Osteocyte (in vitro differentiated cells): ENCODE measurements at regions not wholly inside any gene's neighbourhood (a gene's known extent, or its start where the extent isn't known, plus 50 kb on each side); places are given as distances from the start of the nearest gene placed in this dataset.
"Not testable (repeated sequence)": the region's sequence is repeated elsewhere in the genome, so short reads cannot be mapped to it uniquely, and the experiment has no call there.

ENCODE experiments used
- DNase-seq: peaks from one replicate; pipeline ENCODE4 v3.0.0; 2021; ENCODE audit warnings: mixed read lengths; ENCODE audit not compliant: unreplicated experiment; ENCODE audit errors: extremely low spot score
- H3K27ac Mint-ChIP-seq: one replicate; pipeline ENCODE4 v1.8.0; 2021; ENCODE audit warnings: mild to moderate bottlenecking, mixed read lengths; ENCODE audit not compliant: unreplicated experiment
- H3K27me3 Mint-ChIP-seq: one replicate; pipeline ENCODE4 v1.8.0; 2021; ENCODE audit warnings: mixed read lengths; ENCODE audit not compliant: unreplicated experiment
- H3K36me3 Mint-ChIP-seq: one replicate; pipeline ENCODE4 v1.8.0; 2021; ENCODE audit warnings: mixed read lengths; ENCODE audit not compliant: unreplicated experiment
- H3K4me1 Mint-ChIP-seq: one replicate; pipeline ENCODE4 v1.8.0; 2021; ENCODE audit warnings: mixed read lengths; ENCODE audit not compliant: unreplicated experiment
- H3K4me3 Mint-ChIP-seq: one replicate; pipeline ENCODE4 v1.8.0; 2021; ENCODE audit warnings: mild to moderate bottlenecking, moderate library complexity, mixed read lengths; ENCODE audit not compliant: unreplicated experiment
- H3K9me3 Mint-ChIP-seq: one replicate; pipeline ENCODE4 v1.8.0; 2021; ENCODE audit warnings: mixed read lengths; ENCODE audit not compliant: unreplicated experiment
- CTCF ChIP-seq: fragments of 200-600 bp; sonication (generic); IDR thresholded peaks from 2 replicates; pipeline ENCODE4 v1.5.0; 2021; ENCODE audit warnings: antibody characterized with exemption, mild to moderate bottlenecking, moderate library complexity

DNA sequence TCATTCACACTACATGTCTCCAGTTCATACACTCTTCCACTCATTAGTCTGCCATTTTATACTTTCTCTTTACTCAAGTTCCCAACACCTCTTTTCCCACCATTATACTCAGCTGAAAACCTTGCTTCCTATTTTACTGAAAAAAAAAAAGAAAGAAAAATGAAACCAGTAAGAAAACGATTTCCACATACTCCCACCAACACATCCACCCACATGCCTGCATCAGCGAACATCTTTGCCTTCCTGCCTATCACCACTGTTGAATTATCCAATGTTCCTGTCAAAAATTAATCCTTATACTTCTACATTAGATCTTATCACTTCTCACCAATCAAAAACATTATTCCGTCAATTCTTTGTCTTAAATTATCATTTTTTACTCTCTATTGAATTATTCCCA, 188.1 kb upstream of the FAM241A start:
- no peak overlapping the region for H3K4me3 Mint-ChIP-seq
- H3K4me1 Mint-ChIP-seq = no peaks in the 10 kb centered on the region
- H3K36me3 Mint-ChIP-seq = no peaks in the 10 kb centered on the region
- no peak overlapping the region for H3K27ac Mint-ChIP-seq
- no peaks in the 10 kb centered on the region for H3K9me3 Mint-ChIP-seq
- H3K27me3 Mint-ChIP-seq = no peaks in the 10 kb centered on the region
- DNase-seq = no peak
- TF ChIP-seq CTCF = no peak

DNA sequence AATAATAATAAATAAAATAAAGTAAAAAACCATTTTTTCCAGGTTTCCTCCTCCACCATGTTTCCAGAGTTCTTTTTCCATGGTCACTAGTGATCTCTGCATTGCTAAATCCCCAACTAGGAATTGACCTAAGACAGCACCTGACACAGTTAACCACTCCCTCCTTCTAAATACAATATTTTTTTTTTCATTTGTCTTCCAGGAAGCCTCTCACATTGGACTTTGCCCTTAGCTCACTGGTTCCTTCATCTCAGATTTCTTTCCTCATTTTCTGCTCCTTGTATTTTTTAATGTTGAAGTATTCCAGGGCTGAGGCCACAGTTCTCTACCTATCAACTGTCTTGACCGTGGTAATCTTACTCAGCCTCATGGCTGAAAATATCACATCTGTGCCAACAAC, 187.3 kb upstream of the FAM241A start:
- no peaks in the 10 kb centered on the region for H3K27me3 Mint-ChIP-seq
- H3K9me3 Mint-ChIP-seq = no peaks in the 10 kb centered on the region
- H3K36me3 Mint-ChIP-seq = no peaks in the 10 kb centered on the region
- no peak for DNase-seq
- no peaks in the 10 kb centered on the region for H3K4me1 Mint-ChIP-seq
- TF ChIP-seq CTCF = no peak
- no peak overlapping the region for H3K27ac Mint-ChIP-seq
- no peak overlapping the region for H3K4me3 Mint-ChIP-seq

GRCh38 chr4:111959222-111959621, 186.0 kb upstream of the FAM241A start:
- Mint-ChIP-seq H3K27ac (no peak overlapping the region), H3K27me3 (no peaks in the 10 kb centered on the region), H3K4me1 (no peaks in the 10 kb centered on the region), H3K4me3 (no peak overlapping the region), H3K36me3 (no peaks in the 10 kb centered on the region), H3K9me3 (no peaks in the 10 kb centered on the region)
- TF ChIP-seq CTCF = no peak
- DNase-seq = no peak

DNA sequence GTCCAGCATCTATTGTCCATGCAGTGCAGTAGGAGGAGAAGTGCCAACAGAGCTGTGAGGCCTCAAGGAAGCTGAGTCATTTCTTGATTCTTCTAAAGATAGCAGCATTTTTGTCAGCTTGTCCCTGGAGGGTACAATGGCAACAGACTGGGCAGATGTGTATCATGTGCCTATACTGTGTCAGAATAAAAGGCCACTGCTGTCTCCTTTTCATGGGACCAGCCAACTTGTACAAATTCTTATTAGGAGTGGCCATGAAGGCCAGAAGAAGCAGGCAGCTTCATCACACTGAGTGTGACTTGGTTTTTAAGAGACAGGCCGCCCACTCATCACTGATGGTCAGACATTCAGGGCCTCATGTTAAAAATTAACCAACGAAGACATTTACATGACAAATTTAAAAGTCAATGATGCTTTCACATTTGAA, 185.0 kb upstream of the FAM241A start:
- no peak overlapping the region for H3K27ac Mint-ChIP-seq
- H3K4me3 Mint-ChIP-seq = no peak overlapping the region
- no peaks in the 10 kb centered on the region for H3K9me3 Mint-ChIP-seq
- H3K36me3 Mint-ChIP-seq = no peaks in the 10 kb centered on the region
- DNase-seq = no peak
- no peak for TF ChIP-seq CTCF
- no peaks in the 10 kb centered on the region for H3K27me3 Mint-ChIP-seq
- no peaks in the 10 kb centered on the region for H3K4me1 Mint-ChIP-seq

GRCh38 chr4:111961026-111961425, 184.2 kb upstream of the FAM241A start:
- H3K27me3 Mint-ChIP-seq, H3K9me3 Mint-ChIP-seq, H3K4me1 Mint-ChIP-seq, H3K27ac Mint-ChIP-seq, H3K4me3 Mint-ChIP-seq, H3K36me3 Mint-ChIP-seq, DNase-seq: not testable (repeated sequence)

DNA sequence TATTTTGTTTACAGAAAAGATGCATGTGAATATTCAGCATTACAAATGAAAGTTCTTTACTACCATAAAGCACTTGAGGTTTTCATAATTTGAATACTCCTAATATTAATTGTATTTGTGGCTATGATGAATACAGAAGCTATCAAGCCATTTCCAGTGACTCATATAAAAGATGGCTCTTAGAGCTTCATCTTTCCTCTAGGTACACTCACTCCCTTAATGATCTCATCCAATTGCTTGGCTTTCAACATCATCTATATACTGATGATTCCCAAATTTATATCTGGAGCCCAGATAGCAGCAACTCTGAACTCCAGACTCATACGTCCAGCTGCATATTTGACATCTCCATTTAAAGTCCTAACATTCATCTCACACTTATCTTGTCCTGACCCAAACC, 183.4 kb upstream of the FAM241A start:
- no peaks in the 10 kb centered on the region for H3K4me1 Mint-ChIP-seq
- H3K27me3 Mint-ChIP-seq = no peaks in the 10 kb centered on the region
- H3K4me3 Mint-ChIP-seq = no peak overlapping the region
- TF ChIP-seq CTCF = no peak
- no peak for DNase-seq
- no peak overlapping the region for H3K27ac Mint-ChIP-seq
- H3K36me3 Mint-ChIP-seq = no peaks in the 10 kb centered on the region
- no peaks in the 10 kb centered on the region for H3K9me3 Mint-ChIP-seq
